H1 (cell line): ENCODE measurements at regions not wholly inside any gene's neighbourhood (a gene's known extent, or its start where the extent isn't known, plus 50 kb on each side); places are given as distances from the start of the nearest gene placed in this dataset.

ENCODE experiments used
- CREB1 ChIP-seq: IDR thresholded peaks from 2 replicates; pipeline ENCODE4 v1.6.1; 2012; ENCODE audit warnings: inconsistent platforms
- EP300 ChIP-seq, 2 experiments: IDR thresholded peaks; 1 replicate in 1 of 2; 2 replicates in 1 of 2; pipeline ENCODE4 v1.6.1; 2011 to 2012; ENCODE audit warnings: low read depth in 2 of 2, low read length in 2 of 2, mild to moderate bottlenecking in 2 of 2, borderline replicate concordance in 1 of 2, inconsistent platforms in 1 of 2, moderate library complexity in 1 of 2
- HDAC2 ChIP-seq, 2 experiments: fragments of 300-600 bp in 1 of 2; sonication (generic) in 1 of 2; IDR thresholded peaks; 2 replicates each; pipeline ENCODE4 v1.6.1; 2011 to 2012; ENCODE audit warnings: low read depth in 2 of 2, low read length in 2 of 2, mild to moderate bottlenecking in 2 of 2, moderate library complexity in 2 of 2, borderline replicate concordance in 1 of 2, inconsistent platforms in 1 of 2
- MAFK ChIP-seq: IDR thresholded peaks from 2 replicates; pipeline ENCODE4 v1.6.1; 2012; ENCODE audit warnings: low read depth, mild to moderate bottlenecking, improper control_type of control experiment, low read length
- RAD21 ChIP-seq, 2 experiments: IDR thresholded peaks in 1 of 2; conservative IDR thresholded peaks in 1 of 2; 2 replicates each; pipeline ENCODE4 v1.6.1; 2011; ENCODE audit warnings: low read depth in 2 of 2, low read length in 2 of 2, improper control_type of control experiment in 1 of 2, inconsistent platforms in 1 of 2, mild to moderate bottlenecking in 1 of 2, moderate library complexity in 1 of 2

- TF ChIP-seq RAD21 (IDR thresholded peaks at IDR 0.05 in 1 of 2, conservative IDR thresholded peaks at IDR 0.05 in 1 of 2; ENCODE audit: low read depth in 2 of 2, low read length in 2 of 2) (no peak), CREB1 (no peak), MAFK (no peak), EP300 (IDR thresholded peaks at IDR 0.05; ENCODE audit: borderline replicate concordance in 1 of 2, low read depth in 2 of 2, low read length in 2 of 2) (no peak), HDAC2 (IDR thresholded peaks at IDR 0.05; ENCODE audit: borderline replicate concordance in 1 of 2, low read depth in 2 of 2, low read length in 2 of 2) (no peak)
These were observed 691.6 kb upstream of the FBXO33 start (continued) for GRCh38 chr14:40123816-40124215.
